SU-DHL-6 (cell line): ENCODE measurements at regions not wholly inside any gene's neighbourhood (a gene's known extent, or its start where the extent isn't known, plus 50 kb on each side); places are given as distances from the start of the nearest gene placed in this dataset.
"Not testable (repeated sequence)": the region's sequence is repeated elsewhere in the genome, so short reads cannot be mapped to it uniquely, and the experiment has no call there.

Source experiments
- H2AFZ ChIP-seq: fragments of 200-600 bp; sonication (generic); 2 replicates; pipeline ENCODE4 v1.6.1; 2014; ENCODE audit warnings: low read depth, mild to moderate bottlenecking, moderate library complexity, mixed read lengths, antibody characterized with exemption, low read length; ENCODE audit not compliant: severe bottlenecking
- H3F3A ChIP-seq: fragments of 200-600 bp; shearing (Covaris generic); 2 replicates; pipeline ENCODE4 v1.6.0; 2016; ENCODE audit warnings: antibody characterized with exemption, mild to moderate bottlenecking; ENCODE audit not compliant: insufficient read depth
- H3K27ac ChIP-seq: fragments of 200-600 bp; sonication (generic); 2 replicates; pipeline ENCODE4 v1.5.1; 2016; ENCODE audit warnings: low read depth, mild to moderate bottlenecking, low read length, moderate library complexity, mixed read lengths
- H3K27me3 ChIP-seq: fragments of 200-600 bp; sonication (generic), shearing (Covaris generic); 2 replicates; pipeline ENCODE4 v1.6.0; 2014; ENCODE audit warnings: mild to moderate bottlenecking, low read length
- H3K36me3 ChIP-seq: fragments of 200-600 bp; sonication (generic); 2 replicates; pipeline ENCODE4 v1.6.1; 2014; ENCODE audit warnings: mild to moderate bottlenecking, low read length, mixed read lengths
- H3K4me2 ChIP-seq: fragments of 300-600, 200-600 bp; shearing (Covaris generic), sonication (generic); 2 replicates; pipeline ENCODE4 v1.6.0; 2014; ENCODE audit warnings: low read length, low read depth, mild to moderate bottlenecking; ENCODE audit not compliant: poor library complexity, severe bottlenecking
- H3K4me3 ChIP-seq: fragments of 200-600 bp; sonication (generic); 2 replicates; pipeline ENCODE4 v1.5.1; 2014; ENCODE audit warnings: antibody characterized with exemption, low read length, mild to moderate bottlenecking, mixed read lengths; ENCODE audit not compliant: insufficient read depth, poor library complexity, severe bottlenecking
- H3K79me2 ChIP-seq: fragments of 200-600 bp; sonication (generic); 2 replicates; pipeline ENCODE4 v1.6.1; 2014; ENCODE audit warnings: mild to moderate bottlenecking, low read length, moderate library complexity; ENCODE audit not compliant: insufficient read depth
- H3K9ac ChIP-seq: fragments of 200-600 bp; sonication (generic); 2 replicates; pipeline ENCODE4 v1.7.0; 2014; ENCODE audit warnings: mild to moderate bottlenecking, low read length
- H3K9me2 ChIP-seq: fragments of 200-600 bp; sonication (generic); replicated peaks from 2 replicates; pipeline ENCODE4 v1.6.1; 2014; ENCODE audit warnings: low read length; ENCODE audit not compliant: insufficient read depth
- H3K9me3 ChIP-seq: fragments of 200-600 bp; sonication (generic); 2 replicates; pipeline ENCODE4 v1.6.1; 2014; ENCODE audit warnings: low read length, mixed read lengths; ENCODE audit not compliant: insufficient read depth
- H4K20me1 ChIP-seq: fragments of 200-600 bp; sonication (generic); 2 replicates; pipeline ENCODE4 v1.6.1; 2014; ENCODE audit warnings: low read depth, mild to moderate bottlenecking, antibody characterized with exemption, low read length, moderate library complexity, mixed read lengths

- not testable (repeated sequence) for H3K36me3 ChIP-seq, H3K9ac ChIP-seq, H2AFZ ChIP-seq, H3K27ac ChIP-seq, H3K27me3 ChIP-seq, H3K9me3 ChIP-seq, H3K9me2 ChIP-seq, H4K20me1 ChIP-seq, H3K4me3 ChIP-seq, H3F3A ChIP-seq, H3K79me2 ChIP-seq, H3K4me2 ChIP-seq
These were observed 288.1 kb upstream of the PLGLB1 start for GRCh38 chr2:87309785-87310184.

- H3F3A ChIP-seq, H2AFZ ChIP-seq, H3K9me2 ChIP-seq, H3K9me3 ChIP-seq, H4K20me1 ChIP-seq, H3K27ac ChIP-seq, H3K36me3 ChIP-seq, H3K9ac ChIP-seq, H3K4me3 ChIP-seq, H3K27me3 ChIP-seq, H3K4me2 ChIP-seq, H3K79me2 ChIP-seq: not testable (repeated sequence)
These were observed 290.3 kb upstream of the PLGLB1 start for GRCh38 chr2:87311896-87312441.

GRCh38 chr2:87314622-87315021 lies 293.0 kb upstream of the PLGLB1 start:
- not testable (repeated sequence) for H3K27me3 ChIP-seq, H3K9ac ChIP-seq, H2AFZ ChIP-seq, H4K20me1 ChIP-seq, H3F3A ChIP-seq, H3K4me2 ChIP-seq, H3K4me3 ChIP-seq, H3K79me2 ChIP-seq, H3K27ac ChIP-seq, H3K9me3 ChIP-seq, H3K9me2 ChIP-seq, H3K36me3 ChIP-seq

GRCh38 chr2:87315183-87315902 lies 293.7 kb upstream of the PLGLB1 start:
- not testable (repeated sequence) for H3K36me3 ChIP-seq, H2AFZ ChIP-seq, H3K27ac ChIP-seq, H3K9me3 ChIP-seq, H3K9me2 ChIP-seq, H3K79me2 ChIP-seq, H3K4me3 ChIP-seq, H4K20me1 ChIP-seq, H3K27me3 ChIP-seq, H3F3A ChIP-seq, H3K9ac ChIP-seq
- H3K4me2 ChIP-seq: peak overlapping the region; percentile 15

DNA sequence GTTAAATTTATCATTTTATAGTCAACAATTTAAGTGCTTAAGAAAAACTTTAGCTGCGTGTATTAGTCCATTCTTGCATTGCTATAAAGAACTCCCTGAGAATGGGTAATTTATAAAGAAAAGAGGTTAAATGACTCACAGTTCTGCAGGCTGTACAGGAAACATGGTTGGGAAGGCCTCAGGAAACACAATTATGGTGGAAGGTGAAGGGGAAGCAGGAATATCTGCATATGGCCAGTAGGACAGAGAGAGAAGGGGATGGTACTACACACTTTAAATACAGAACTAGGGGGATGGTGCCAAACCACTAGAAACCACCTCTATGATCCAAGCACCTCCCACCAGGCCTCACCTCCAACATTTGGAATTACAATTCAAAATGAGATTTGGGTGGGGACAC lies 295.5 kb upstream of the PLGLB1 start:
- H3K27ac ChIP-seq, H3F3A ChIP-seq, H3K9me3 ChIP-seq, H3K9ac ChIP-seq, H2AFZ ChIP-seq, H3K9me2 ChIP-seq, H3K79me2 ChIP-seq, H4K20me1 ChIP-seq, H3K27me3 ChIP-seq, H3K36me3 ChIP-seq, H3K4me2 ChIP-seq, H3K4me3 ChIP-seq: not testable (repeated sequence)

DNA sequence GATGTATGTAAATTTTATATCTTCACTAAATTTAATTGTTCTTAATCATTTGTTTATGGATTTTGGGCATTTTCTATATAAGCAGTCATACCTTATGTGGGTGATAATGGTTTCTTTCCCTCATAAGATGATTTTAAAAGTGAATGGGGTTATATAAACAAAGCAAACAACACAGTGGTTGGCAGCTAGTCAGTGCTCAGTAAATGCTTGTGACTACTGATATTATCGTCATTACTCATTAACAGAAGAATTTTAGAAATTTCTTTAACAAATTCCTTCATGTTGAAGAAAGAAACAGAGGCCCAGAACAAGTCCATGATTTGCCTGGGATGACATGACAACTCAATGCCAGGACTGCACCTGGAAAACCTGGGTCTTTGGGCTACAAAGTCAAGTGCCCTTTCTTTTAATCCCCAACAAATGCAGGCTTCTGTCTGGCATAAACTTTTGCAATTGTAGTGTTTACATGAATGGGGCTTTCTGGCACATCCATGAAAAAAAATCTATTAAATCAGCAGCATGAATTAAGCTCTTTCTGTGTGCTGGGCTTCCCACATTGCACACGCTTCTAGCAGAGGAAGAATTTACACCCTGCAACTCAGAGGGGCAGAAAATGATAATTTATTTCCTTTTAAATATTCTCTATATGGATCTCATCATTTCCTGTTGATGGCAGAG lies 297.3 kb upstream of the PLGLB1 start:
- H3K9me3 ChIP-seq, H3K27me3 ChIP-seq: not testable (repeated sequence)

DNA sequence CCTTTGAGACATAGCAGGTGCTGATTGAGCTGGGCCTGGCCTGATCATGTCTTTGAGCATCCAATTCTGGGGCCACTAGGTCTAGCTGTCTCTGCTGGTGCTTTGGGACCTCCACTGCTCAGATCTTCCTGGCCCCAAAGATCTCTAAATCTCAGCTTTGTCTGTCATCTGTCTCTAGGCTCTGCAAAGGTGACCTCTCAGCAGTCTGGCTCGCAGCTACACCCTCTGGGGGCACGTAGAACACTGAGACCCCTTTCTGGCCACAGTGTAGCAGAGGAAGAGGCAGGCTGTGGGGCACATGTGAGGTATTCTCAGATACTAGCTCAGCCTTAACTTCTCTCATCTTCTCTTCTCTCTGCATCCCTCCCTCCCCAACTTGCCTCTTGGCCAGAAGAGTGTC lies 298.1 kb upstream of the PLGLB1 start:
- not testable (repeated sequence) for H3K9me3 ChIP-seq, H3K9me2 ChIP-seq, H3K36me3 ChIP-seq, H3K9ac ChIP-seq, H3K79me2 ChIP-seq, H3K4me2 ChIP-seq, H2AFZ ChIP-seq, H3K27me3 ChIP-seq, H3K27ac ChIP-seq, H3F3A ChIP-seq, H3K4me3 ChIP-seq, H4K20me1 ChIP-seq

More for the DNA sequence above, 297.3 kb upstream of the PLGLB1 start:
- not testable (repeated sequence) for H3K79me2 ChIP-seq, H3K36me3 ChIP-seq, H3K9me2 ChIP-seq, H3F3A ChIP-seq, H3K27ac ChIP-seq, H2AFZ ChIP-seq, H4K20me1 ChIP-seq, H3K9ac ChIP-seq, H3K4me3 ChIP-seq, H3K4me2 ChIP-seq

GRCh38 chr2:87321201-87321600 lies 299.6 kb upstream of the PLGLB1 start:
- not testable (repeated sequence) for H3K9ac ChIP-seq, H3K4me2 ChIP-seq, H3K27ac ChIP-seq, H3K79me2 ChIP-seq, H3K9me2 ChIP-seq, H3K27me3 ChIP-seq, H3K36me3 ChIP-seq, H4K20me1 ChIP-seq, H2AFZ ChIP-seq, H3K9me3 ChIP-seq, H3F3A ChIP-seq, H3K4me3 ChIP-seq
